ENCODE measurements at regions not wholly inside any gene's neighbourhood (a gene's known extent, or its start where the extent isn't known, plus 50 kb on each side); places are given as distances from the start of the nearest gene placed in this dataset.

- peaks cover 21% of the 10 kb centered on the region for H3K36me3 ChIP-seq (ENCODE audit: control insufficient read depth, insufficient read depth, low read length)
- H3K4me1 ChIP-seq (ENCODE audit: control insufficient read depth, insufficient read depth, low read length), result peaks cover 35% of the 10 kb centered on the region
- no peak overlapping the region for H3K4me3 ChIP-seq (ENCODE audit: low read length)
- no peak overlapping the region for H3K9ac ChIP-seq (ENCODE audit: low read length)
- no peaks in the 10 kb centered on the region for H3K27me3 ChIP-seq (ENCODE audit: control insufficient read depth, insufficient read depth, low read length)
- peak overlapping the region; percentile 99 for H3K27ac ChIP-seq (ENCODE audit: low read depth, low read length)
Observed at GRCh38 chr12:124419292-124420040, 124.6 kb downstream of the RFLNA start.

DNA sequence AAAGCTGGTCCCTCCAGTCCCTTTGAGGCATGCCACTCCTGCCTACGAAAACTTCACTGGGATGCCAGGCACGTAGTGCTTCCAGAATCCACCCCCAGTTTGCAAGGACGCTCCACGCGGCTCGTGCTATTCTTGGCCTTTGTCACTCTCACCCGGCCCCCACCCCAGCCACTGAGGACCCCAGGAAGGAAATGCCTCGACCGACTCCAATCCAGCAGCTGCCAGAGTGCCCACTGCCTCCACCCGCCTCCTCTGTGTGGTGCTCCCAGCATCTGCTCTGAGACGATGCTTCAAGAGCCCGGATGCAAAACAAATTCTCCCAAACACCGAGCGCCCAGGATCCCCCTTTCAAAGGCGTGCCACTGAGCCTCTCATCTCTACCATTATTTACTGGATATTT lies 123.9 kb downstream of the RFLNA start:
- peaks cover 34% of the 10 kb centered on the region for H3K4me1 ChIP-seq (ENCODE audit: control insufficient read depth, insufficient read depth, low read length)
- H3K36me3 ChIP-seq (ENCODE audit: control insufficient read depth, insufficient read depth, low read length), result peaks cover 21% of the 10 kb centered on the region
- H3K4me3 ChIP-seq (ENCODE audit: low read length), result no peak overlapping the region
- H3K27me3 ChIP-seq (ENCODE audit: control insufficient read depth, insufficient read depth, low read length), result no peaks in the 10 kb centered on the region
- no peak overlapping the region for H3K9ac ChIP-seq (ENCODE audit: low read length)
- H3K27ac ChIP-seq (ENCODE audit: low read depth, low read length), result peak overlapping the region; percentile 22

- Histone ChIP-seq H3K27ac (ENCODE audit: low read depth, low read length) (no peak overlapping the region), H3K9ac (ENCODE audit: low read length) (no peak overlapping the region), H3K36me3 (ENCODE audit: control insufficient read depth, insufficient read depth, low read length) (peaks cover 21% of the 10 kb centered on the region), H3K27me3 (ENCODE audit: control insufficient read depth, insufficient read depth, low read length) (no peaks in the 10 kb centered on the region), H3K4me1 (ENCODE audit: control insufficient read depth, insufficient read depth, low read length) (peaks cover 32% of the 10 kb centered on the region), H3K4me3 (ENCODE audit: low read length) (no peak overlapping the region)
Observed at GRCh38 chr12:124418156-124418555, 123.3 kb downstream of the RFLNA start.

GRCh38 chr12:124416516-124417395 lies 121.9 kb downstream of the RFLNA start:
- H3K9ac ChIP-seq (ENCODE audit: low read length), result no peak overlapping the region
- no peak overlapping the region for H3K27ac ChIP-seq (ENCODE audit: low read depth, low read length)
- no peak overlapping the region for H3K4me3 ChIP-seq (ENCODE audit: low read length)
- H3K27me3 ChIP-seq (ENCODE audit: control insufficient read depth, insufficient read depth, low read length), result no peaks in the 10 kb centered on the region
- peaks cover 27% of the 10 kb centered on the region for H3K36me3 ChIP-seq (ENCODE audit: control insufficient read depth, insufficient read depth, low read length)
- peaks cover 35% of the 10 kb centered on the region for H3K4me1 ChIP-seq (ENCODE audit: control insufficient read depth, insufficient read depth, low read length)

GRCh38 chr12:124415064-124415463 lies 120.2 kb downstream of the RFLNA start:
- H3K27ac ChIP-seq (ENCODE audit: low read depth, low read length), result peak overlapping the region; percentile 92
- no peaks in the 10 kb centered on the region for H3K27me3 ChIP-seq (ENCODE audit: control insufficient read depth, insufficient read depth, low read length)
- peaks cover 41% of the 10 kb centered on the region for H3K4me1 ChIP-seq (ENCODE audit: control insufficient read depth, insufficient read depth, low read length)
- no peak overlapping the region for H3K9ac ChIP-seq (ENCODE audit: low read length)
- peaks cover 22% of the 10 kb centered on the region for H3K36me3 ChIP-seq (ENCODE audit: control insufficient read depth, insufficient read depth, low read length)
- no peak overlapping the region for H3K4me3 ChIP-seq (ENCODE audit: low read length)

DNA sequence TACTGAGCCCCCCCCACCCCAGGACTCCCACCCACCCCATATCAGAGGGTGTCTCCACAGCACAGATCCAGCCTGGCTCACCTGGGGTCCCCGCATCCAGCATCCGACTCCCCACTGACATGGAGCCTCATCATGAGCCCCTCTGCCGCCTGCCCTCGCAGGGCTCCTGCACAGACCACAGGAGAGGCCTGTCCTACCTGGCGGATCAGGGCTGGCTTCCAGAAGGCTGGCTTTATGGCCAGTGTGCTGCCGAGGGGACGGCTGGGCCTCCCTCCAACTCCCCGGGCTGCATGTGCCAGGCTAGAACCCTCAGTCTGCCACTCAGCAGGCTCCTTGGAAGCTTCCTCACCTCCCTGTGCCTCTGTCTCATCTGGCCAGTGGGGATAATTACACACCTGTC lies 119.0 kb downstream of the RFLNA start:
- Histone ChIP-seq H3K4me1 (ENCODE audit: control insufficient read depth, insufficient read depth, low read length) (peaks cover 45% of the 10 kb centered on the region), H3K27me3 (ENCODE audit: control insufficient read depth, insufficient read depth, low read length) (no peaks in the 10 kb centered on the region), H3K9ac (ENCODE audit: low read length) (no peak overlapping the region), H3K36me3 (ENCODE audit: control insufficient read depth, insufficient read depth, low read length) (peaks cover 12% of the 10 kb centered on the region), H3K4me3 (ENCODE audit: low read length) (no peak overlapping the region), H3K27ac (ENCODE audit: low read depth, low read length) (peak overlapping the region; percentile 92)

GRCh38 chr12:124413401-124413800 lies 118.5 kb downstream of the RFLNA start:
- H3K9ac ChIP-seq (ENCODE audit: low read length), result no peak overlapping the region
- peak overlapping the region; percentile 92 for H3K27ac ChIP-seq (ENCODE audit: low read depth, low read length)

GRCh38 chr12:124412646-124413015 lies 117.7 kb downstream of the RFLNA start:
- peak overlapping the region; percentile 92 for H3K27ac ChIP-seq (ENCODE audit: low read depth, low read length)
- H3K4me1 ChIP-seq (ENCODE audit: control insufficient read depth, insufficient read depth, low read length), result peaks cover 47% of the 10 kb centered on the region

More at GRCh38 chr12:124413401-124413800, 118.5 kb downstream of the RFLNA start:
- H3K4me1 ChIP-seq (ENCODE audit: control insufficient read depth, insufficient read depth, low read length), result peaks cover 47% of the 10 kb centered on the region
- peaks cover 12% of the 10 kb centered on the region for H3K36me3 ChIP-seq (ENCODE audit: control insufficient read depth, insufficient read depth, low read length)
- no peaks in the 10 kb centered on the region for H3K27me3 ChIP-seq (ENCODE audit: control insufficient read depth, insufficient read depth, low read length)
- no peak overlapping the region for H3K4me3 ChIP-seq (ENCODE audit: low read length)

GRCh38 chr12:124411953-124412645 lies 117.2 kb downstream of the RFLNA start:
- Histone ChIP-seq H3K4me3 (ENCODE audit: low read length) (peak overlapping the region; percentile 11), H3K36me3 (ENCODE audit: control insufficient read depth, insufficient read depth, low read length) (peaks cover 12% of the 10 kb centered on the region), H3K27me3 (ENCODE audit: control insufficient read depth, insufficient read depth, low read length) (no peaks in the 10 kb centered on the region), H3K27ac (ENCODE audit: low read depth, low read length) (peak overlapping the region; percentile 92), H3K9ac (ENCODE audit: low read length) (no peak overlapping the region), H3K4me1 (ENCODE audit: control insufficient read depth, insufficient read depth, low read length) (peaks cover 47% of the 10 kb centered on the region)

More at GRCh38 chr12:124412646-124413015, 117.7 kb downstream of the RFLNA start:
- no peaks in the 10 kb centered on the region for H3K27me3 ChIP-seq (ENCODE audit: control insufficient read depth, insufficient read depth, low read length)
- H3K36me3 ChIP-seq (ENCODE audit: control insufficient read depth, insufficient read depth, low read length), result peaks cover 12% of the 10 kb centered on the region
- H3K9ac ChIP-seq (ENCODE audit: low read length), result no peak overlapping the region
- peak overlapping the region; percentile 11 for H3K4me3 ChIP-seq (ENCODE audit: low read length)

- no peak overlapping the region for H3K9ac ChIP-seq (ENCODE audit: low read length)
- no peaks in the 10 kb centered on the region for H3K27me3 ChIP-seq (ENCODE audit: control insufficient read depth, insufficient read depth, low read length)
- no peak overlapping the region for H3K4me3 ChIP-seq (ENCODE audit: low read length)
- H3K4me1 ChIP-seq (ENCODE audit: control insufficient read depth, insufficient read depth, low read length), result peaks cover 47% of the 10 kb centered on the region
- H3K36me3 ChIP-seq (ENCODE audit: control insufficient read depth, insufficient read depth, low read length), result peaks cover 12% of the 10 kb centered on the region
- peak overlapping the region; percentile 92 for H3K27ac ChIP-seq (ENCODE audit: low read depth, low read length)
Observed at GRCh38 chr12:124411281-124411878, 116.5 kb downstream of the RFLNA start.

DNA sequence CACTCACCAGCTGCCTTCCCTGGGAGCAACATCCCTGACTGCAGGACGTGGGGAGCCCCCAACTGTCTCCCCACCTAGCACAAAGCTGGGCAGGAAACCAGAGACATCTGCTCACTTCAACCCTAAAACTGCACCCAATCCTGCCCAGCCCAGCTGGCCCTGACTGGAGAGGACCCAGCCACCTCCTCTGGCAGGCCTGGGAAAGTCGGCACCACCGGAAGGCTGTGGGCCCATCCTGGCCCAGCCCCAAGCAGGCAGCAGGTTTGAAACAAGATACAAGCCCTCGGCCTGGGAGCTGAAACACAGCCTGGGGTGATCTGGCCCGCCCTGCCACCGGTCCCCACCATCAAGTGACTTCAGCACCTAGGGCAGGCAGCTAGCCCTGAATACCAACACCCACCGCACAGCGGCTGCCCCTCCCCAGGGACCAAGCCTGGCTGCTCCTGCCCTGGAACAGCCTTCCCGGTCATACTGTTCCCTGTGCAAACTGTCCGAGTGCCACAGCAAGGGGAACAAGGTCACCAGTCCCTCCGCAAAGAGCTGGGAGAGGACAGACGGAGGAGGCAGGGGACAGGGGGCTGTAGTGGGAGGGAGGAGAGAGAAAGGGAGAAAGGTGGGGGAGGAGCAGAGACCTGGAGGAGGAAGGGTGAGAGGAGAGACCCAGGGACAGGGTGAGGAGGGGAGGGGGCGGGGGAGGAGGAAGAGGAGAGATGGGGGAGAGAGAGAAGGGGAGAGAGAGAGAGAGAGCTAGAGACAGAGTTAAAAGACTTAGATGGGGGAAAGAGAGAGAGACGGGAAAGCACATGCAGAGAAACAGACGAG lies 115.7 kb downstream of the RFLNA start:
- Histone ChIP-seq H3K36me3 (ENCODE audit: control insufficient read depth, insufficient read depth, low read length) (peaks cover 11% of the 10 kb centered on the region), H3K9ac (ENCODE audit: low read length) (no peak overlapping the region), H3K27me3 (ENCODE audit: control insufficient read depth, insufficient read depth, low read length) (no peaks in the 10 kb centered on the region), H3K4me3 (ENCODE audit: low read length) (no peak overlapping the region), H3K27ac (ENCODE audit: low read depth, low read length) (peak overlapping the region; percentile 92), H3K4me1 (ENCODE audit: control insufficient read depth, insufficient read depth, low read length) (peaks cover 47% of the 10 kb centered on the region)

Data from rectal smooth muscle tissue (tissue), 1 donor.